ENCODE measurements at regions not wholly inside any gene's neighbourhood (a gene's known extent, or its start where the extent isn't known, plus 50 kb on each side); places are given as distances from the start of the nearest gene placed in this dataset.
"Not testable (repeated sequence)": the region's sequence is repeated elsewhere in the genome, so short reads cannot be mapped to it uniquely, and the experiment has no call there.

GRCh38 chr4:146124023-146124680 is 51.4 kb upstream of the LSM6 start:
- DNase-seq (ENCODE audit: low read depth in 3 of 3), result no peak

- DNase-seq (ENCODE audit: low read depth in 3 of 3), result no peak
Measured at GRCh38 chr4:146123231-146123630, 52.3 kb upstream of the LSM6 start.

- DNase-seq (ENCODE audit: low read depth in 3 of 3), result no peak
Measured at GRCh38 chr4:146122398-146122797, 53.1 kb upstream of the LSM6 start.

DNA sequence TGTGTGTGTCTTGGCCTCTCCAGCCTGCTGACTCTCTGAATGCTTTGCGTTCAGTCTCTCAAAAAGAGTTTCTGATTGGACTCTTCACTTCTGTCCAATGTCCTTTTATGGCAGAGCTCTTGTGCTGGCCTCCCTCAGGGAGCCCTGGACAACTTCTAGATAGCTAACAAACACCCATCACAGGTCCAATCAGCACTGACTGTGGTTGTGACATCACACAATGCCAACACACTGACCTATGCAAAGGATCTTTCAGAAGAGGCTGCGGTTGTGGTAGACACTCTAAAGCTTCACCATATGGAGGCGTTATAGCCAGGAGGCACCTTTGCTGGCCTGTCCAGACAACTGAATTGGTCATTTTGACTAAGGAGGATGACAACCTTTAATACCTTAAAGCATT is 53.8 kb upstream of the LSM6 start:
- no peak for DNase-seq (ENCODE audit: low read depth in 3 of 3)

DNA sequence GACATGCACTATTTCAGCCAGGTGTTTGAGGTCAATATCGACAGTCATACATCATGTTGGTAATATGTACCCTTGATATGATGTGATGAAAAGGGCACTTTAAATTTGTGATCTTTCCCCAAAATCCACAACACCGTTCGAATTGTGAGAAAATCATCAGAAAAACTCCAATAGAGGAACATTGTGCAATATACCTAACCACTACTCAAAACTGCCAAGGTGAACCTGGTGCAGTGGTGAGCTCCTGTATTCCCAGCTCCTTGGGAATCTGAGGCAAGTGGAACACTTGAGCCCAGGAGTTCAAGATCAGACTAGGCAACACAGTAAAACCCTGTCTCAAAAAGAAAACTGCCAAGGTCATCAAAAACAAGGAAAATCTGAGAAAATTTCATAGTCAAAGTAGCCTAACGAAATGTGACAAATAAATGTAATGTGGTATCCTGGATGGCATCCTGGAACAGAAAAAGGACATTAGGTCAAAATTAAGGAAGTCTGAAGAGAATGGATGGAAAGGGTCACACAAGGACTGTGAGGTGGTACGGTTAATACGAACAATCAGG is 55.6 kb upstream of the LSM6 start:
- no peak for DNase-seq (ENCODE audit: low read depth in 3 of 3)

GRCh38 chr4:146114066-146114465 is 61.5 kb upstream of the LSM6 start:
- no peak for DNase-seq (ENCODE audit: low read depth in 3 of 3)

DNA sequence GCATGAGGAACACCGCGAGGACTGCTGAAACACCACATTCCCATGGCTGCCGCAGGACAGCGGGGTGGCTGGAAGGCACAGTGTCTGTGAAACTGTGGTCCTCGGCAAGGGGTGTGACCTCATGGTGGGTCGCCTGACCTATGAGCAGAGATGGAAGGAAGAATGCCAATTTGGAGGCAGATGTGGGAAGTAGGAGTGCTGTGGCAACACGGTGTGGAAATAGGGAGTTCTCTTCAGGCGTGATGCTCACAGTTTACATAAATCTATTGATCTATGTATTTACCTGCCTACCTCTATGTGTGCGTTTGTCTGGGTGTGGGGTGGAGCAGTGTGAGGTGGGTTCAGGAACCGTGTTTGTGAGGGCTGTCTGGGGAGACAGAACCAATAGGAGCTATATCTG is 62.3 kb upstream of the LSM6 start:
- no peak for DNase-seq (ENCODE audit: low read depth in 3 of 3)

DNA sequence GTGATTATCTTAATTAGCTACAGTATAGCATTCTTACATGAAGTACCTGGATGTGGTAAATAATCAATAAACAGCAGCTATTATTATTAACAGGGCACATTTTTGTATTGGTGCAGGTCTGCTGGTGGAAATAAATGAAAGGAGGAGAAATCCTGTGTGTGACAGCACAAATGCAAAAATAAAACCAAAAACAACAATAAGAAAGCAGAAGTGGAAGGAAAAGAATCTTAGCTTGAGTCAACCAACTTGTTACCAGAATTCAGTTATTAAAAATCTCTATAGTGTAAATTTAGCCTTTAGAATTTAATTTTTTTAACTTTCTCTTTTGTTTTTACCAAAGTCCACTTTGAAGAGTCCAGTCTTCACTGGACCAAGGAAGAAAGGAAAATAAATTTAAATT is 63.1 kb upstream of the LSM6 start:
- DNase-seq (ENCODE audit: low read depth in 3 of 3), result no peak

DNA sequence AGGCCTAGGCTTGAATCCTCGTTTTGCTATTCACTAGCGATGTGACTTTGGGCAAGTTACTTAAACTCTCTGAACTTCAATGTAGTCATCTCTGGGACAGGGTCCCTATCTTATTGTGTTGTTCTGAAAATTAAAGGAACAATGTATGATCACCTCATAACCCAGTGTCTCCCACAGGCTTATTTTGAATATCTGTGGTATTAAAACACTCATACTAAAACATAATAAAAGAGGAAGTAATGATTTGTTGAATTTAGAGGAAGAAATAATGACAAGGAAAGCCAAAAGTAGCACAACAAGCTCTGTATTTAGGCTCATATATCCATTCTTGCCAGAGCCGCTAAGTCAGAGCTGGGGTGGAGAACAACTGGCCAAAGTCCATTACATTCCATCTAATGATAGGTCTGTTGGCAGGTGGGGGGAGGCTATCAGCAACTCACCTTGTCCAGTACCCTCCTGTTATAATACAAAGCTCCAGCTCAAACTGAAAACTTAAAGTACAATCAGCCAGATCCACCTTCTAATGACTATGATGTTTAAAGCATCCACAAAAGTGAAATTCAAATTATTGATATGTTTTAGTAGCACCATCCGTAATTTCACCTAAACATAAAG is 64.5 kb upstream of the LSM6 start:
- no peak for DNase-seq (ENCODE audit: low read depth in 3 of 3)

GRCh38 chr4:146108756-146109155 is 66.8 kb upstream of the LSM6 start:
- no peak for DNase-seq (ENCODE audit: low read depth in 3 of 3)

DNA sequence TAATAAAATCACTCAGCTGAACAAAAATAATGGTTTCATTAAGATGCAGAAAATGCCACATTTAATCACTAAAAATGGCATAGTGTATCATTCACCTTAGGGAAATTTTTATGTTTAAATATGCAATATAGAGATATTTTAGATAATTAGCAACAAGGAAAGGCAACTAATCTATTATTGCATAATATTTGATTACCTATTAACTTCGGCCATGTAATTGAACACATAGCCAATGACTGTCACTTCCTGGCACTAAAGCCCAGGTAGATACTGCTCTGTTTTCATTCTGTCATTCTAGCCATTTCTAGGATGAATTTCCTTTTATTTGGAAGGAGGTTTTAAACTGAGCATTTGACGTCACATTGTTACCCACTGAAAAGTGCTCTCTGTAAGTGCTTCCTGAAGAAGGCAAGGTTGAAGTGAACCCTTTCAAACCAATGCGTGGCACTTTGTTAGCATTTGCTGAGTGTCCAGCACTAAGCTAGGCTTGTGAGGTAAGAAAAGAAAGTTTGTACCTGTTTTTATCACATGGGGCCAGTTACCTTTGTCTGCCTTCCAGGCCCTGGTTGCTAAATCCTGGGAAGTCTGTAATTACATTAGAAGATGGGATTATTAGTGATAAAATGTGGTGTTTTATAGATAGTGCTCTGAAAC is 67.8 kb upstream of the LSM6 start:
- DNase-seq (ENCODE audit: low read depth in 3 of 3), result no peak

DNA sequence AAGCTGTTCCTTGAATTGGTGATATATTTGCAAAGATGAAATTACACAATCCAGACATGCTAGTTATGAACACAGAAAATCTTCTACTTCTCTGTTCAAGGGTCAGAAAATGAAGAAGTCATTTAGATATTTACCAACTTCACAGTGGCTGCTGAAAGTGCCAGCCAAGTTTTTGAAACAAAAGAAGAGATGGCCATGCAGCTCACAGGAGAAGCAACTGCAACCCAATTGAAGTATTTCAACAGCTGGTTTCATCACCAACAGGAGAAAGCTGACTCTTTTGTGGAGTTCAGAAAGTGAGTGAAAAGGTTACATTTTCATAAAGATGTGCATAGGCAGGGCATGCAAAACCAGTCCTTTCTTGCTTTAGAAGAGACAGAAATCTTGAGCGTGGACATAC is 70.1 kb upstream of the LSM6 start:
- DNase-seq (ENCODE audit: low read depth in 3 of 3), result no peak

- DNase-seq (ENCODE audit: low read depth in 3 of 3), result no peak
Measured at GRCh38 chr4:146104541-146104940, 71.0 kb upstream of the LSM6 start.

GRCh38 chr4:146104052-146104451 is 71.5 kb upstream of the LSM6 start:
- not testable (repeated sequence) for DNase-seq (ENCODE audit: low read depth in 3 of 3)

GRCh38 chr4:146099585-146099984 is 75.9 kb upstream of the LSM6 start:
- DNase-seq (ENCODE audit: low read depth in 3 of 3), result no peak

GRCh38 chr4:146098978-146099377 is 76.5 kb upstream of the LSM6 start:
- DNase-seq (ENCODE audit: low read depth in 3 of 3), result no peak

GRCh38 chr4:146098397-146098796 is 77.1 kb upstream of the LSM6 start:
- DNase-seq (ENCODE audit: low read depth in 3 of 3), result no peak

GRCh38 chr4:146096371-146096770 is 79.1 kb upstream of the LSM6 start:
- no peak for DNase-seq (ENCODE audit: low read depth in 3 of 3)

DNA sequence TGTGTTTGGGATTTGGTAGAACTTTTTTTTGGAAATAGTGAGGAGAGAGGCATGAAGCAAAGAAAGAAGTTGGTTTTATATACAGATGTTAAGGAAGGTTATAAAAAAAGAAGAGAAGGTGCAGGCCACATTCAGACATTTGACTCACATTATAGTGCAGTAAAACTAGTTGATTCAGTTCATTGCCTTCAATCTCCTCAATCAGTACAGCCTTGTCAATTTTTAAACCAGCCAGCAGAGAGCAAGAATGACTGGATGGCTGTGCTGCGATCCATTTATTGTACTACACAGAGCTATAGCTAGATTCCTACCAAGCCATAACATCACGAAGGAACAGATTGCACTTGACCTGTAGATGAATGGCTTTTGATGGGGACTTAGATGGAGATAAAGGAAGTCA is 79.7 kb upstream of the LSM6 start:
- DNase-seq (ENCODE audit: low read depth in 3 of 3), result no peak

DNA sequence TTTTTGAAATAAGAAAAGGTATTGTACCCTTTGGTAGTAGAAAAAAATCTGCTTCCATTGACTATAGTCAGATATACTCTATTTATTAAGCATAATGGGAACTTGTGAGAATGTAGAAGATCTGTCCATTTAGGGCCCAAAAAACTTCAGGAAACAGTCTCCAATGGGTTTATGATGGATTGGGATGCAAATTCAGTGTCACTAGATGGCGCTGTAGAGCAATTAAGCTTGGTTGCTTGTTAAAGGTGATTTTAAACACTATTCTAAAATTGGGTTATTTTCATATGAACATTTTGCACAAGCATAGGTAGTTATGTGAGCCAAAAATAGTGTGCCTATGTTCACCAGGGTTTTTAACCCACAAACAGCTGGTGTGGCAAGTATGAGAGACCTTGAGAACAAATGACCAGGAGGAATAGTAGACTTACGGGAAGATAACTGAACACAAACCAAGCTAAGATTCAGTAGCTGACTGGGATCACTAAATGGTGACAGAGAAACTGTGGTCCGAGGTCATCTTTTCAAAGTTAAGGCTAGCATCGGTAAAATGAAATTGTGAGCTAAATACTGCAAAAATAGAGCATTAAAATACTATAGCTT is 80.3 kb upstream of the LSM6 start:
- peak in 1 of 3 donors; percentile 20 for DNase-seq (ENCODE audit: low read depth in 3 of 3)

DNA sequence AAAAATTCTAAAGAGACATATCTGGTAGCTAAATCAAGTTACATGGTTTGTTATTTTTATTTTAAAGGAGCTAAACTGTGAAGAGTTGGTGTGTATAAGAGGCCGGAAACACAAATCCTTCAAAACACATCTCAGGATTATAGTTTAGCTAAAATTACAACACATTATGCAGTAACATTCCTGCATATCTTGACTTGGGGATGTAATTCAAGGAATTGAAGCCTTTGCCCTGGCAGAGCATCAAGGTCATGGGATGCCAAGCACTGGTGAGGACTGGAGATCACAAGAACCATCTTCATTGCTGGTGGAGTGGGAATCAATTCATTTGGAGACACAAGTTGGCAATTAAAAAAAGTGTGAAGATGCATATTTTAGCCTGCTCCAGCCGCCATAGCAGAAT is 86.8 kb upstream of the LSM6 start:
- DNase-seq (ENCODE audit: low read depth in 3 of 3), result no peak

DNA sequence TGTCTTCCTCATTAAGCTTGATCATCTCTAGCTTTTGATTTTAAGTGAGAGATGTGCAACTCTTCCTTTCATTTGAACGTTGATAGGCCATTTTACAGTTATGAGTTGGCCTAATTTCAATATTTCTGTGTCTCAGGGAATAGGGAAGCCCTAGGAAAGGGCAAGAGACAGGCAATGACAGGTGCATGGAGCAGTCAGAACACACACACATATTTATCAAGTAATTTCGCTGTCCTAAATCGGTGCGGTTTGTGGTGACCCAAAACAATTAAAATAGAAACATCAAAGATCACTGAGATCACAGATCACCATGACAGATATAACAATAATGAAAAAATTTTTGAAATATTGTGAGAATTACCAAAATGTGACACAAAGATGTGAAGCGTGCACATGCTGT is 87.7 kb upstream of the LSM6 start:
- DNase-seq (ENCODE audit: low read depth in 3 of 3), result no peak

- DNase-seq (ENCODE audit: low read depth in 3 of 3), result no peak
Measured at GRCh38 chr4:146076081-146076480, 99.4 kb upstream of the LSM6 start.
